Loucy (cell line): ENCODE measurements at regions not wholly inside any gene's neighbourhood (a gene's known extent, or its start where the extent isn't known, plus 50 kb on each side); places are given as distances from the start of the nearest gene placed in this dataset.

Source experiments
- H2AFZ ChIP-seq: fragments of 200-600 bp; sonication (generic); 2 replicates; pipeline ENCODE4 v1.6.0; 2016; ENCODE audit warnings: antibody characterized with exemption, mild to moderate bottlenecking, low read length, moderate library complexity
- H3F3A ChIP-seq: fragments of 200-600 bp; 2 replicates; pipeline ENCODE4 v1.6.0; 2016; ENCODE audit warnings: antibody characterized with exemption, low read depth, mild to moderate bottlenecking
- H3K27me3 ChIP-seq: fragments of 200-600 bp; sonication (generic); 2 replicates; pipeline ENCODE4 v1.6.1; 2014; ENCODE audit warnings: low read length, mild to moderate bottlenecking; ENCODE audit not compliant: insufficient read depth, poor library complexity, severe bottlenecking
- H3K36me3 ChIP-seq: fragments of 200-600 bp; sonication (generic); 2 replicates; pipeline ENCODE4 v1.6.1; 2016; ENCODE audit warnings: low read length; ENCODE audit not compliant: insufficient read depth
- H3K4me1 ChIP-seq: fragments of 200-600 bp; sonication (generic); 2 replicates; pipeline ENCODE4 v1.5.1; 2014; ENCODE audit warnings: low read length, mild to moderate bottlenecking; ENCODE audit not compliant: insufficient read depth, poor library complexity, severe bottlenecking
- H3K4me2 ChIP-seq: fragments of 200-600 bp; sonication (generic); 2 replicates; pipeline ENCODE4 v1.6.0; 2014; ENCODE audit warnings: antibody characterized with exemption, low read length, low read depth, mild to moderate bottlenecking; ENCODE audit not compliant: poor library complexity, severe bottlenecking
- H3K4me3 ChIP-seq: fragments of 200-600 bp; sonication (generic); 2 replicates; pipeline ENCODE4 v1.5.1; 2014; ENCODE audit warnings: low read length, mild to moderate bottlenecking, mixed read lengths; ENCODE audit not compliant: poor library complexity, severe bottlenecking
- H3K79me2 ChIP-seq: fragments of 200-600 bp; sonication (generic); 2 replicates; pipeline ENCODE4 v1.6.1; 2014; ENCODE audit warnings: low read length; ENCODE audit not compliant: insufficient read depth
- H3K9ac ChIP-seq: fragments of 200-600 bp; sonication (generic); 2 replicates; pipeline ENCODE4 v1.6.0; 2014; ENCODE audit warnings: mild to moderate bottlenecking, low read depth, low read length, moderate library complexity; ENCODE audit not compliant: poor library complexity, severe bottlenecking
- H3K9me2 ChIP-seq: fragments of 200-600 bp; sonication (generic); replicated peaks from 2 replicates; pipeline ENCODE4 v1.6.1; 2016; ENCODE audit warnings: low read depth, low read length, mixed read lengths
- H3K9me3 ChIP-seq: fragments of 200-600 bp; sonication (generic); 2 replicates; pipeline ENCODE4 v1.6.1; 2014; ENCODE audit warnings: mild to moderate bottlenecking, antibody characterized with exemption, low read length, low read depth; ENCODE audit not compliant: insufficient read depth
- H4K20me1 ChIP-seq: fragments of 200-600 bp; sonication (generic); 2 replicates; pipeline ENCODE4 v1.6.0; 2014; ENCODE audit warnings: antibody characterized with exemption, low read length, mild to moderate bottlenecking; ENCODE audit not compliant: insufficient read depth, poor library complexity, severe bottlenecking
- CTCF ChIP-seq: fragments of 200-600 bp; sonication (generic); conservative IDR thresholded peaks from 2 replicates; pipeline ENCODE4 v1.5.1; 2014; ENCODE audit warnings: mild to moderate bottlenecking, antibody characterized with exemption, low read length
- EZH2phosphoT487 ChIP-seq: fragments of 200-600 bp; IDR thresholded peaks from 2 replicates; pipeline ENCODE4 v1.6.1; 2018; ENCODE audit warnings: antibody characterized with exemption, mild to moderate bottlenecking, moderate library complexity, borderline replicate concordance

GRCh38 chr3:157914882-157915281 is 191.3 kb downstream of the SHOX2 start:
- Histone ChIP-seq H3K4me1 (no peaks in the 10 kb centered on the region), H3K4me2 (no peak overlapping the region), H3K9me3 (no peaks in the 10 kb centered on the region), H4K20me1 (no peaks in the 10 kb centered on the region), H3K27me3 (no peaks in the 10 kb centered on the region), H3K36me3 (no peaks in the 10 kb centered on the region), H2AFZ (no peak overlapping the region), H3F3A (no peaks in the 10 kb centered on the region), H3K9ac (no peak overlapping the region), H3K4me3 (no peak overlapping the region), H3K9me2 (no peaks in the 10 kb centered on the region), H3K79me2 (no peaks in the 10 kb centered on the region)
- TF ChIP-seq EZH2phosphoT487: no peak
- TF ChIP-seq CTCF: no peak

- no peak overlapping the region for H3K9ac ChIP-seq
- H3F3A ChIP-seq: no peaks in the 10 kb centered on the region
- H2AFZ ChIP-seq: no peak overlapping the region
- no peaks in the 10 kb centered on the region for H3K79me2 ChIP-seq
- no peak for TF ChIP-seq EZH2phosphoT487
- no peak for TF ChIP-seq CTCF
- H3K4me3 ChIP-seq: no peak overlapping the region
- no peaks in the 10 kb centered on the region for H4K20me1 ChIP-seq
- H3K9me2 ChIP-seq: no peaks in the 10 kb centered on the region
- no peaks in the 10 kb centered on the region for H3K9me3 ChIP-seq
- no peaks in the 10 kb centered on the region for H3K36me3 ChIP-seq
- H3K4me2 ChIP-seq: no peak overlapping the region
- H3K4me1 ChIP-seq: no peaks in the 10 kb centered on the region
- no peaks in the 10 kb centered on the region for H3K27me3 ChIP-seq
Observed at GRCh38 chr3:157913741-157914150, 192.5 kb downstream of the SHOX2 start.

- H3K36me3 ChIP-seq: no peaks in the 10 kb centered on the region
- H3K9ac ChIP-seq: no peak overlapping the region
- no peak for TF ChIP-seq EZH2phosphoT487
- no peak for TF ChIP-seq CTCF
Observed at GRCh38 chr3:157912514-157913451, 193.4 kb downstream of the SHOX2 start.

More at GRCh38 chr3:157912514-157913451, 193.4 kb downstream of the SHOX2 start:
- Histone ChIP-seq H3K27me3 (no peaks in the 10 kb centered on the region), H3K79me2 (no peaks in the 10 kb centered on the region), H3F3A (no peaks in the 10 kb centered on the region), H3K4me2 (no peak overlapping the region), H3K9me3 (no peaks in the 10 kb centered on the region), H3K9me2 (no peaks in the 10 kb centered on the region), H2AFZ (no peak overlapping the region), H3K4me3 (no peak overlapping the region), H3K4me1 (no peaks in the 10 kb centered on the region), H4K20me1 (no peaks in the 10 kb centered on the region)
